Thoracic aorta (tissue), 2 donors: ENCODE measurements at regions not wholly inside any gene's neighbourhood (a gene's known extent, or its start where the extent isn't known, plus 50 kb on each side); places are given as distances from the start of the nearest gene placed in this dataset.

Experiments used
- ATAC-seq: fragments of 150-250 bp; one replicate; pipeline ENCODE4 v1.8.0; 2017; ENCODE audit warnings: low read depth; ENCODE audit not compliant: insufficient number of reproducible peaks, low FRiP score
- DNase-seq: peaks from one replicate; pipeline ENCODE4 v3.0.0-alpha.2; 2020; ENCODE audit warnings: low spot score
- H3K27ac ChIP-seq, 2 donors: fragments of 200-600 bp; sonication (generic); 1 replicate in 1 of 2; 2 replicates in 1 of 2; pipeline ENCODE4 v1.5.1; 2016; ENCODE audit warnings: mild to moderate bottlenecking in 2 of 2, moderate library complexity in 2 of 2
- H3K27me3 ChIP-seq: fragments of 200-600 bp; sonication (generic); replicated peaks from 2 replicates; pipeline ENCODE4 v1.6.0; 2016; ENCODE audit warnings: mild to moderate bottlenecking; ENCODE audit not compliant: insufficient read depth
- H3K36me3 ChIP-seq: fragments of 200-600 bp; sonication (generic); one replicate; pipeline ENCODE4 v1.5.1; 2016
- H3K4me1 ChIP-seq, 2 donors: fragments of 200-600 bp; sonication (generic); 1 replicate in 1 of 2; 2 replicates in 1 of 2; pipeline versions ENCODE4 v1.5.1 to v1.6.0; 2016; ENCODE audit warnings: low read depth in 2 of 2, mild to moderate bottlenecking in 1 of 2; ENCODE audit not compliant: control insufficient read depth in 1 of 2
- H3K4me3 ChIP-seq: fragments of 200-600 bp; sonication (generic); 2 replicates; pipeline ENCODE4 v1.5.1; 2016; ENCODE audit warnings: mild to moderate bottlenecking
- H3K9me3 ChIP-seq: fragments of 200-600 bp; sonication (generic); 2 replicates; pipeline ENCODE4 v1.5.1; 2016
- CTCF ChIP-seq: fragments of 200-600 bp; sonication (generic); IDR thresholded peaks from one replicate; pipeline ENCODE4 v1.5.1; 2019; ENCODE audit warnings: antibody characterized with exemption

- DNase-seq (no peak), ATAC-seq (no peak)
- H3K9me3 ChIP-seq = no peaks in the 10 kb centered on the region
- H3K27me3 ChIP-seq = no peaks in the 10 kb centered on the region
- H3K27ac ChIP-seq = no peak overlapping the region
- H3K36me3 ChIP-seq = no peaks in the 10 kb centered on the region
- no peak overlapping the region for H3K4me3 ChIP-seq
- TF ChIP-seq CTCF = no peak
- H3K4me1 ChIP-seq = no peaks in the 10 kb centered on the region
Measured at GRCh38 chrX:20421275-20421674, 154.6 kb upstream of the RPS6KA3 start.

- H3K4me3 ChIP-seq = no peak overlapping the region
- H3K9me3 ChIP-seq = no peaks in the 10 kb centered on the region
- no peaks in the 10 kb centered on the region for H3K27me3 ChIP-seq
- ATAC-seq (no peak), DNase-seq (no peak)
- no peak overlapping the region for H3K27ac ChIP-seq
- H3K4me1 ChIP-seq = no peaks in the 10 kb centered on the region
- H3K36me3 ChIP-seq = no peaks in the 10 kb centered on the region
- no peak for TF ChIP-seq CTCF
Measured at GRCh38 chrX:20420058-20420457, 153.3 kb upstream of the RPS6KA3 start.

- H3K36me3 ChIP-seq = no peaks in the 10 kb centered on the region
- no peak overlapping the region for H3K4me3 ChIP-seq
- ATAC-seq (no peak), DNase-seq (no peak)
- no peaks in the 10 kb centered on the region for H3K27me3 ChIP-seq
- no peaks in the 10 kb centered on the region for H3K9me3 ChIP-seq
- TF ChIP-seq CTCF = no peak
- no peak overlapping the region for H3K27ac ChIP-seq
- no peaks in the 10 kb centered on the region for H3K4me1 ChIP-seq
Measured at GRCh38 chrX:20418379-20419150, 151.9 kb upstream of the RPS6KA3 start.

- ATAC-seq = no peak
- H3K4me3 ChIP-seq = no peak overlapping the region
Measured at GRCh38 chrX:20414762-20415445, 148.2 kb upstream of the RPS6KA3 start.

More at GRCh38 chrX:20414762-20415445, 148.2 kb upstream of the RPS6KA3 start:
- H3K36me3 ChIP-seq = no peaks in the 10 kb centered on the region
- no peak overlapping the region for H3K27ac ChIP-seq
- no peaks in the 10 kb centered on the region for H3K4me1 ChIP-seq
- H3K27me3 ChIP-seq = no peaks in the 10 kb centered on the region
- no peak for TF ChIP-seq CTCF
- no peaks in the 10 kb centered on the region for H3K9me3 ChIP-seq
- DNase-seq = no peak
